NCI-H2081 (cell line): ENCODE measurements at regions not wholly inside any gene's neighbourhood (a gene's known extent, or its start where the extent isn't known, plus 50 kb on each side); places are given as distances from the start of the nearest gene placed in this dataset.
"Not testable (repeated sequence)": the region's sequence is repeated elsewhere in the genome, so short reads cannot be mapped to it uniquely, and the experiment has no call there.

Source experiments
- DNase-seq, 2 experiments: peaks; one replicate each; lab custom pipeline; 2025; lab: John Stamatoyannopoulos, UW

- no peak for DNase-seq
These were observed 100.5 kb downstream of the CDC42EP3 start for GRCh38 chr2:37570773-37571586.

DNA sequence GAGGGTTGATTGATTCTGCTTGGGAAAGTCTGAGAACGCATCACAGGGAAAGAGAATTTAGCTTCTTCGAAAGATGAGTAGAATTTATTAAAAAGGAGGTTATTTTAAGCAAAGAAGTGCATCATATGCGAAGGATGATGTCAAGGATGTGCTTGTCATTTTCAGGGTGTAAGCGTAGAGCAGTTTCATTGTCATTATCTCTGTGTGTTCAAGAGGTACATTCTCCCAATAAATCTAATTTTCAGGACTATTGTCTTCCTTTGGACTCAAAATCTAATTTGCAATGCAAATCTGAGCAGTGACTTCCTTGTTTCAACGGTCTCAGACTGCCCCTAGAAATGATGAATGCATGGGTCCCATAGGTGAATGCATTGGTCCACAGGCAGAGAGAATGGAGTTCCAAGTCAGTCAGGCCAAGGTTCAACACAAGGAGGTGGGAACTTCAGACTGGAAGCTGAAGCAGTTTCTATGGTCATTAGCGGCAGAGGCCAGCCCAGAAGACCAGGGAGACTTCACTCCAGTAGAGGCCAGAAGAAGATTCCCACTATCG lies 99.8 kb downstream of the CDC42EP3 start:
- no peak for DNase-seq

GRCh38 chr2:37573451-37574388 lies 97.7 kb downstream of the CDC42EP3 start:
- no peak for DNase-seq

GRCh38 chr2:37575780-37576179 lies 95.7 kb downstream of the CDC42EP3 start:
- no peak for DNase-seq

DNA sequence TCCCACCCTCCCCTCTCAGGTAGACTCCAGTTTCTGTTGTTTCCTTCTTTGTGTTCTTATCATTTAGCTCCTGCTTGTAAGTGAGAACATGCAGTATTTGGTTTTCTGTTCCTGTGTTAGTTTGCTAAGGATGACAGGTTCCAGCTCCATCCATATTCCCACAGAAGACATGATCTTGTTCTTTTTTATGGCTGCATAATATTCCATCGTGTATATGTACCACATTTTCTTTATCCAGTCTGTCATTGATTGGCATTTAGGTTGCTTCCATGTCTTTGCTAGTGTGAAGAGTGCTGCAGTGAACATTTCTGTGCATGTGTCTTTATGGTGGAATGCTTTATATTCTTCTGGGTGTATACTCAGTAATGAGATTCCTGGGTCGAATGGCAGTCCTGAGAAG lies 95.2 kb downstream of the CDC42EP3 start:
- not testable (repeated sequence) for DNase-seq

- no peak for DNase-seq
These were observed 94.6 kb downstream of the CDC42EP3 start for GRCh38 chr2:37576831-37577230.

DNA sequence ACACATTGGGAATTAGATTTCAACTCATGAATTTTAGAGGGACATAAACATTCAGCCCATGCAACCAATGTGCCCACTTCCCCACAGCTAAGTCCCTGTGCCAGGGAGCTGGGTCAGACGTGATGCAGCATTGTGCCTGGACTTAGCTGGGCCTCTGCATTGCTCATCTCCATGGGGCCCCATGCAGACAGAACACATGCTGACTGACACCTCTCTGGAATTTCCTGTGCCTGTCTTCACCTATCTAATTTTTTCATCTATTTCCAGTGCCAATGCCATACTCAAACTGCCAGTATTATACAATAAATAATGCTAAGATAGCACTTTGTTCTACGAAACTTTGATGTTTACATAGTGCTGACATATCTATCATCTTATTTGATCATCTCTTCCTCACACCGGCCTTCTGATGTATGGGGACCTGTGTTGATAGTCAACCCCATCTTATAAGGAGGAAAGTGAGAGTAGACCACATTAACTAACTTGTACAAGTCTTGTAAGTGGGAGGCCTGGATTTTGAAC lies 92.2 kb downstream of the CDC42EP3 start:
- no peak for DNase-seq

- DNase-seq = not testable (repeated sequence)
These were observed 91.5 kb downstream of the CDC42EP3 start for GRCh38 chr2:37579949-37580348.

GRCh38 chr2:37581433-37581832 lies 90.0 kb downstream of the CDC42EP3 start:
- DNase-seq = no peak

GRCh38 chr2:37582481-37583220 lies 88.8 kb downstream of the CDC42EP3 start:
- peak in 1 of 2 experiments; percentile 72 for DNase-seq

DNA sequence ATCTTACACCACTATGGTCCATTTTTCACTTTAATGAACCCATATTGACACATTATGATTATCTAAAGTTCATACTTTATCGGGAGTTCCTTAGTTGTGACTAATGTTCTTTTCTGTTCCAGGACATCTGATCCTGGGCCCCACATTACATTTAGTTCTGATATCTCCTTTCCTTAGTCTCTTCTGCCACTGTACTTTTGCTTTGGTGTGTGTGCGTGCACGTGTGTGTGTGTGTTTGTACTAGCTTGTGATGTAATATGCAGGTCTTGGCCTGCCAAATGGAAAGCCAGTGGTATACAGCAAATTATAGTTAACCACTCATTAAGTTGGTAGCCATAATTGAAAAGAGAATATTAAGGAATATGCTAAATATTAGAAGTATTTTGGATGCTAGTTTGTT lies 88.0 kb downstream of the CDC42EP3 start:
- DNase-seq = peak in 1 of 2 experiments; percentile 27

GRCh38 chr2:37583867-37584266 lies 87.6 kb downstream of the CDC42EP3 start:
- no peak for DNase-seq

DNA sequence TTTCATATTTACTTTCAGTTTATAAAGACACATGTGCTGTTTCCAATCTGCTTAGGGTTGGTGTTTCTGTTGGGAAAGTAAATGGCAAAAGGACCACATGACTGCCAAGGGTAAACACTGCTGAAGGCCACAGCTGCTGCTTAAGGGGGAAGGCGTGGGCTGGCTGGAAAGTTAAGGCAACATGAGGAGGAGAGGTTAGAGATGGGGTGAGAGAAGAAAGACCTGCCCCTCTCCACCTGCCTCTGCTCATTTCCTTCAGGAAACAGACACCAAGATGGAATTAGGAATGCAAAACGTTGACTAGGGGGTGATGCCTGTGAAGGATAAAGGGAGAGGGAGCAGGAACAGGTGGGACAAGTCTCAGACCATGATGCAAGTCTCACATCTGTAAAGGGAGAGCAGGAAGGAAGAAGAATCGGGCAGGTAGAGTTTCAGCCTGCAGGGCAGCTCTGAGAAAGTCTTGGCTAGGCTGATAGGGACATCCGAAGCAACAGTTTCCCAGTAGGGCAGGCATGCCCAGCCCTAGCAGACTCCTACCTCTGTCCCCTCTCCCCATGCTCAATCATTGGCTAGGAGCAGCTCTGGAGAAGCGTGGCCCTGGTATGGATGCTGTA lies 86.0 kb downstream of the CDC42EP3 start:
- DNase-seq = peak in 1 of 2 experiments; percentile 63

DNA sequence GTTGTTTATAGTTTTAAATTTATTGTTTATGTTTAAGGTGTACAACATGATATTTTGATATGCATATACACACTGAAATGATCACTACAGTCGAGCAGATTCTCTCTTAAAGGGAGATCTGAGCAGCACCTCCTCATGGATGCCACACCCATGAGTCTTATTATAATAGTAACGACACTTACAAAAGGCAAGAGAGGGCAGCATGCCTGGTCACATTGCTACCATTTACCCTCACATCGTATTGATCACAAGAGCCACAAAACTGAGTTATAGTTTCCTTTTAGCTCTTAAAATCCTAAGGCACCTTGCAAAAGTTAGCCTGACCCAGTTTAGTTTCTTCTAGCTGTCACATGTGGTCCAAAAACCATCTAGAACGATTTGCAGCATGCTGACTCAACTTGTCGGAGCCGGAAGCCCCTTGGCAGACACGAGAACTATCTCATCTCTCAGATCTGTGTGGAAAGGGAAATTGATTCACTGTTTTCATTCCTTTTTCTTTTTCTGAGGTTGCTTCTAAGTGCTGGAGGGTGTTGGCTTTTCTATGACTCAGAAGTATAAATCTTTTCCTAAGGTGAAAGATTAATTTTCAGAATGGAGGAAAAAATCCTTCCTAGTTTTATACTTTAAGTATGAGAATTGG lies 85.3 kb downstream of the CDC42EP3 start:
- DNase-seq = no peak

- DNase-seq = no peak
These were observed 84.7 kb downstream of the CDC42EP3 start for GRCh38 chr2:37586663-37587317.

DNA sequence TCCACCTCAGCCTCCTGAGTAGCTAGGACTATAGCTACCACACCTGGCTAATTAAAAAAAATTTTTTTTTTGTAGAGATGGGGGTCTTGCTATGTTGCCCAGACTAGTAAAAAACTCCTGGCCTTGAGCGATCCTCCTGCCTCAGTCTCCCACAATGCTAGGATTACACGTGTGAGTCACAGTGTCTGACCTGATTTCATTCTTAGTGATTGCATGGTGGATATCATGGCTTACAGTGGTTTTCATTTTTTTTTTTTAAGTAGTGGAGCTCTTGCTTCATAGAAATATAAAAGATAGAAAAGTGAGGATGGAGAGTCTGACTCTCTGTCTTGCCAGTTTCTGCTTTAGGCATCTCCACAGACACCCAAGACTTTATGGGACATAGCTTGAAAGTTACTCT lies 83.6 kb downstream of the CDC42EP3 start:
- no peak for DNase-seq

DNA sequence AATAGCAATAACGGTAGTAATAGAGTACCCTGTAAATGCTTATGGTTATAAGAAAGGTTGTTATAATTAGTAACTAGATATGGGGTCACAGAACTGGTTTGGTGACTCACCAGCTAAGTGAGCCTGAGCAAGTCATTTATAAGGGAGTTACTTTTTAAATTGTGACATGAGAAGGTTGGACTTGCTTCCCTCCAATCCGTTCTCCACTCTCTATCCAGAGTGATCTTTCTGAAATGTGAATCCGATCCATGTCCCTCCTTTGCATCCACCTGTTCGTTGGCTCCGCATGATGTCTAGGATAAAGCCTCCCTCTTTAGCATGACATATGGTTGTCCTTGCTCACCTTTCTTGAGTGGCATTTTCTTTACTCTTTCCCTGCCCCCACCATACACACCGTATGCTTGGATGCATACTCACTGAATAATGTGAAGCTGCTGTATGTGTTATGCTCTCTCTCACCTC lies 83.1 kb downstream of the CDC42EP3 start:
- no peak for DNase-seq

- DNase-seq = no peak
These were observed 82.1 kb downstream of the CDC42EP3 start for GRCh38 chr2:37589298-37589697.

GRCh38 chr2:37590119-37590571 lies 81.3 kb downstream of the CDC42EP3 start:
- DNase-seq = no peak
